Small intestine (tissue), 7 donors: ENCODE measurements at regions not wholly inside any gene's neighbourhood (a gene's known extent, or its start where the extent isn't known, plus 50 kb on each side); places are given as distances from the start of the nearest gene placed in this dataset.

Experiments
- DNase-seq, 2 donors: peaks; one replicate each; pipeline versions ENCODE4 v3.0.0 to v3.0.0-alpha.2; 2013
- FAIRE-seq: peaks from 2 replicates; lab custom pipeline; 2012; peaks lifted over from hg19 to GRCh38; lab: Jason Lieb, UNC
- H3K27ac ChIP-seq, 3 donors: one replicate each; pipeline ENCODE4 v1.5.1; 2013; ENCODE audit warnings: low read length in 2 of 3, mild to moderate bottlenecking in 2 of 3, control low read depth in 1 of 3, inconsistent platforms in 1 of 3, low read depth in 1 of 3, moderate library complexity in 1 of 3
- H3K27me3 ChIP-seq, 3 donors: one replicate each; pipeline ENCODE4 v1.6.1; 2013; ENCODE audit warnings: low read length in 3 of 3, inconsistent platforms in 1 of 3; ENCODE audit not compliant: control insufficient read depth in 3 of 3, insufficient read depth in 3 of 3
- H3K36me3 ChIP-seq, 3 donors: one replicate each; pipeline ENCODE4 v1.6.1; 2013; ENCODE audit warnings: low read length in 3 of 3, inconsistent platforms in 1 of 3, low read depth in 1 of 3, mild to moderate bottlenecking in 1 of 3, moderate library complexity in 1 of 3; ENCODE audit not compliant: control insufficient read depth in 3 of 3, insufficient read depth in 2 of 3
- H3K4me1 ChIP-seq, 3 donors: one replicate each; pipeline ENCODE4 v1.6.1; 2013; ENCODE audit warnings: low read length in 2 of 3, inconsistent platforms in 1 of 3, low read depth in 1 of 3, mild to moderate bottlenecking in 1 of 3, moderate library complexity in 1 of 3; ENCODE audit not compliant: control insufficient read depth in 3 of 3, insufficient read depth in 2 of 3
- H3K4me3 ChIP-seq, 3 donors: one replicate each; pipeline ENCODE4 v1.5.1; 2013; ENCODE audit warnings: low read length in 3 of 3, control low read depth in 1 of 3, inconsistent platforms in 1 of 3, low read depth in 1 of 3, mild to moderate bottlenecking in 1 of 3, moderate library complexity in 1 of 3
- H3K9me3 ChIP-seq, 2 donors: one replicate each; pipeline ENCODE4 v1.6.1; 2013; ENCODE audit warnings: low read depth in 1 of 2, low read length in 1 of 2; ENCODE audit not compliant: control insufficient read depth in 2 of 2, insufficient read depth in 1 of 2
- WGBS, 3 donors: extraction: QIAGEN DNeasy Blood & Tissue Kit; methylation state at CpG; one replicate each; pipeline ENCODE4 v1.1.7; 2013; 5-methylcytosine and 5-hydroxymethylcytosine counted together
- donor health status: healthy with polysubstance abuse.
- donor health status: control.
- donor health status: control.
- donor health status: Bipolar disorder and iron deficiency.
- donor health status: healthy.

GRCh38 chr17:14918540-14918939, 346.6 kb downstream of the PMP22 start:
- no peak for FAIRE-seq
- WGBS, 3 donors = 29 to 39% (median 33%) methylated on average over 4 of the region's 4 CpGs
- H3K27ac ChIP-seq = no peak overlapping the region

GRCh38 chr17:14910916-14911315, 354.2 kb downstream of the PMP22 start:
- Histone ChIP-seq H3K27ac (no peak overlapping the region), H3K9me3 (no peaks in the 10 kb centered on the region), H3K27me3 (no peaks in the 10 kb centered on the region), H3K36me3 (no peaks in the 10 kb centered on the region), H3K4me3 (no peak overlapping the region), H3K4me1 (no peaks in the 10 kb centered on the region)
- FAIRE-seq (no peak), DNase-seq (no peak)
- 90 to 96% (median 96%) methylated on average over 1 of the region's 1 CpG for WGBS, 3 donors

More at GRCh38 chr17:14918540-14918939, 346.6 kb downstream of the PMP22 start:
- no peaks in the 10 kb centered on the region for H3K4me1 ChIP-seq
- DNase-seq = no peak
- no peaks in the 10 kb centered on the region for H3K9me3 ChIP-seq
- H3K4me3 ChIP-seq = no peak overlapping the region
- H3K27me3 ChIP-seq = no peaks in the 10 kb centered on the region
- H3K36me3 ChIP-seq = no peaks in the 10 kb centered on the region

- Histone ChIP-seq H3K27me3 (no peaks in the 10 kb centered on the region), H3K36me3 (no peaks in the 10 kb centered on the region), H3K9me3 (no peaks in the 10 kb centered on the region), H3K4me3 (no peak overlapping the region), H3K27ac (no peak overlapping the region), H3K4me1 (no peaks in the 10 kb centered on the region)
- WGBS, 3 donors = 58 to 82% (median 72%) methylated on average over 4 of the region's 4 CpGs
- FAIRE-seq (no peak), DNase-seq (no peak)
Observed at GRCh38 chr17:14904386-14904785, 360.7 kb downstream of the PMP22 start.

- no peak overlapping the region for H3K27ac ChIP-seq
- no peaks in the 10 kb centered on the region for H3K9me3 ChIP-seq
- FAIRE-seq (no peak), DNase-seq (no peak)
- 21 to 45% (median 42%) methylated on average over 1 of the region's 1 CpG for WGBS, 3 donors
- no peak overlapping the region for H3K4me3 ChIP-seq
- no peaks in the 10 kb centered on the region for H3K27me3 ChIP-seq
- no peaks in the 10 kb centered on the region for H3K36me3 ChIP-seq
- H3K4me1 ChIP-seq = no peaks in the 10 kb centered on the region
Observed at GRCh38 chr17:14903854-14904253, 361.3 kb downstream of the PMP22 start.

GRCh38 chr17:14902803-14903202, 362.3 kb downstream of the PMP22 start:
- FAIRE-seq (no peak), DNase-seq (no peak)
- Histone ChIP-seq H3K27ac (no peak overlapping the region), H3K36me3 (no peaks in the 10 kb centered on the region), H3K4me1 (no peaks in the 10 kb centered on the region), H3K4me3 (no peak overlapping the region), H3K9me3 (no peaks in the 10 kb centered on the region), H3K27me3 (no peaks in the 10 kb centered on the region)

- H3K27me3 ChIP-seq = no peaks in the 10 kb centered on the region
Observed at GRCh38 chr17:14902297-14902696, 362.8 kb downstream of the PMP22 start.

GRCh38 chr17:14901376-14901775, 363.8 kb downstream of the PMP22 start:
- H3K27ac ChIP-seq = no peak overlapping the region
- H3K27me3 ChIP-seq = no peaks in the 10 kb centered on the region
- no peak for FAIRE-seq
- WGBS, 3 donors = 60 to 68% (median 63%) methylated on average over 2 of the region's 2 CpGs
- no peaks in the 10 kb centered on the region for H3K36me3 ChIP-seq
- DNase-seq = no peak
- H3K4me1 ChIP-seq = no peaks in the 10 kb centered on the region
- H3K9me3 ChIP-seq = no peaks in the 10 kb centered on the region
- no peak overlapping the region for H3K4me3 ChIP-seq

More at GRCh38 chr17:14902297-14902696, 362.8 kb downstream of the PMP22 start:
- no peaks in the 10 kb centered on the region for H3K36me3 ChIP-seq
- FAIRE-seq (no peak), DNase-seq (no peak)
- H3K27ac ChIP-seq = no peak overlapping the region
- no peaks in the 10 kb centered on the region for H3K9me3 ChIP-seq
- H3K4me1 ChIP-seq = no peaks in the 10 kb centered on the region
- 62 to 87% (median 84%) methylated on average over 3 of the region's 3 CpGs for WGBS, 3 donors
- no peak overlapping the region for H3K4me3 ChIP-seq

GRCh38 chr17:14886200-14886739, 378.9 kb downstream of the PMP22 start:
- 87 to 93% (median 90%) methylated on average over 2 of the region's 2 CpGs for WGBS, 3 donors
- H3K9me3 ChIP-seq = peaks cover 0 to 14% of the 10 kb centered on the region in 2 donors
- FAIRE-seq (no peak), DNase-seq (no peak)
- H3K27me3 ChIP-seq = no peaks in the 10 kb centered on the region
- no peaks in the 10 kb centered on the region for H3K36me3 ChIP-seq
- no peak overlapping the region for H3K4me3 ChIP-seq
- no peaks in the 10 kb centered on the region for H3K4me1 ChIP-seq
- no peak overlapping the region for H3K27ac ChIP-seq

- no peak for DNase-seq
- Histone ChIP-seq H3K4me3 (no peak overlapping the region), H3K27ac (no peak overlapping the region), H3K27me3 (no peaks in the 10 kb centered on the region), H3K36me3 (no peaks in the 10 kb centered on the region), H3K4me1 (no peaks in the 10 kb centered on the region), H3K9me3 (peaks cover 0 to 10% of the 10 kb centered on the region in 2 donors)
- FAIRE-seq = no peak
Observed at GRCh38 chr17:14882131-14882530, 383.0 kb downstream of the PMP22 start.
